Heart left ventricle (tissue), 16 donors: ENCODE measurements at regions not wholly inside any gene's neighbourhood (a gene's known extent, or its start where the extent isn't known, plus 50 kb on each side); places are given as distances from the start of the nearest gene placed in this dataset.

Experiments
- ATAC-seq, 4 donors: fragments of 200-7000 bp; cut with Tn5 transposase; one replicate each; pipeline ENCODE4 v1.9.1; 2020 to 2022; ENCODE audit warnings: moderate library complexity in 4 of 4, mild to moderate bottlenecking in 3 of 4, moderate number of reproducible peaks in 1 of 4
- DNase-seq, 5 donors: peaks; one replicate each; pipeline ENCODE4 v3.0.0-alpha.2; 2020
- H3K27ac ChIP-seq, 12 donors: fragments of 200-600 bp; sonication (generic) in 4 of 12; one replicate each; pipeline versions ENCODE4 v1.5.0 to v1.8.0; 2016 to 2022; ENCODE audit warnings: mild to moderate bottlenecking in 2 of 12
- H3K27me3 ChIP-seq, 9 donors: fragments of 200-600 bp; sonication (generic) in 2 of 9; one replicate each; pipeline versions ENCODE4 v1.5.1 to v1.8.0; 2016 to 2022; ENCODE audit warnings: mild to moderate bottlenecking in 3 of 9
- H3K36me3 ChIP-seq, 9 donors: fragments of 200-600 bp; sonication (generic) in 2 of 9; one replicate each; pipeline versions ENCODE4 v1.5.0 to v1.8.0; 2018 to 2022; ENCODE audit warnings: mild to moderate bottlenecking in 2 of 9
- H3K4me1 ChIP-seq, 12 donors: fragments of 200-600 bp; sonication (generic) in 4 of 12; one replicate each; pipeline versions ENCODE4 v1.5.0 to v1.8.0; 2016 to 2022; ENCODE audit warnings: mild to moderate bottlenecking in 3 of 12
- H3K4me3 ChIP-seq, 12 donors: fragments of 200-600 bp; sonication (generic) in 4 of 12; one replicate each; pipeline versions ENCODE4 v1.5.0 to v1.8.0; 2017 to 2022; ENCODE audit warnings: mild to moderate bottlenecking in 9 of 12, moderate library complexity in 4 of 12
- H3K9me3 ChIP-seq, 12 donors: fragments of 200-600 bp; sonication (generic) in 4 of 12; one replicate each; pipeline versions ENCODE4 v1.5.0 to v1.8.0; 2016 to 2022; ENCODE audit warnings: mild to moderate bottlenecking in 1 of 12
- POLR2A ChIP-seq, 2 donors: fragments of 450-650 bp; IDR thresholded peaks; one replicate each; pipeline ENCODE4 v1.6.1; 2017; ENCODE audit warnings: antibody characterized with exemption in 2 of 2, mild to moderate bottlenecking in 2 of 2, moderate library complexity in 2 of 2
- WGBS, 4 donors: extraction: QIAGEN DNeasy Blood & Tissue Kit in 2 of 4; methylation state at CpG; one replicate each; pipeline versions ENCODE4 v1.1.5 to v1.1.7; 2013 to 2018; 5-methylcytosine and 5-hydroxymethylcytosine counted together
- intact Hi-C, 10 donors: fragments of 100-400 bp; cut with DNase I; formaldehyde crosslinking; loops; one replicate each; pipeline versions ENCODE4 v1.11.1 to v1.14.2; 2022
- TF ChIP-seq, protein P1 (sequence below), 12 donors: fragments of 200-600 bp; sonication (generic) in 4 of 12; IDR thresholded peaks; one replicate each; pipeline versions ENCODE4 v1.5.0 to v1.8.0; 2018 to 2022; ENCODE audit warnings: antibody characterized with exemption in 12 of 12, mild to moderate bottlenecking in 5 of 12
- donor health status: ischemic (EF 13 %, LVEDD 7.1; RV severe dilation, severe dysfunction).
- donor health status: healthy with polysubstance abuse.
- donor health status: DM: no; HTN: yes; CAD: no.
- donor health status: DM: no; HTN: no; CAD: no.
- donor health status: ischemic (EF 25% LVEDD 6.9; RV normal size, moderate dysfunction).
- donor health status: ischemic (EF 25% LVEDD 5.7; RV mildly dilated, moderate dysfunction).
- donor health status: healthy.
- donor health status: DM: yes; HTN: yes; CAD: no.
- donor health status: ischemic (EF 35%, LVEDD 5.7; RV mildly dilated, moderate dysfunction).
- donor health status: nonischemic (EF 11% LVEDD 7.7; RV severe dilation, severe dysfunction).
- donor health status: DM: yes; HTN: yes; CAD: no.
- donor health status: PGD.
- donor health status: ischemic (EF 29% LVEDD 5.4; RV normal size, mild dysfunction).
- donor health status: nonischemic (EF 23%, LVEDD 6.1; RV moderate dilation, normal function).

DNA sequence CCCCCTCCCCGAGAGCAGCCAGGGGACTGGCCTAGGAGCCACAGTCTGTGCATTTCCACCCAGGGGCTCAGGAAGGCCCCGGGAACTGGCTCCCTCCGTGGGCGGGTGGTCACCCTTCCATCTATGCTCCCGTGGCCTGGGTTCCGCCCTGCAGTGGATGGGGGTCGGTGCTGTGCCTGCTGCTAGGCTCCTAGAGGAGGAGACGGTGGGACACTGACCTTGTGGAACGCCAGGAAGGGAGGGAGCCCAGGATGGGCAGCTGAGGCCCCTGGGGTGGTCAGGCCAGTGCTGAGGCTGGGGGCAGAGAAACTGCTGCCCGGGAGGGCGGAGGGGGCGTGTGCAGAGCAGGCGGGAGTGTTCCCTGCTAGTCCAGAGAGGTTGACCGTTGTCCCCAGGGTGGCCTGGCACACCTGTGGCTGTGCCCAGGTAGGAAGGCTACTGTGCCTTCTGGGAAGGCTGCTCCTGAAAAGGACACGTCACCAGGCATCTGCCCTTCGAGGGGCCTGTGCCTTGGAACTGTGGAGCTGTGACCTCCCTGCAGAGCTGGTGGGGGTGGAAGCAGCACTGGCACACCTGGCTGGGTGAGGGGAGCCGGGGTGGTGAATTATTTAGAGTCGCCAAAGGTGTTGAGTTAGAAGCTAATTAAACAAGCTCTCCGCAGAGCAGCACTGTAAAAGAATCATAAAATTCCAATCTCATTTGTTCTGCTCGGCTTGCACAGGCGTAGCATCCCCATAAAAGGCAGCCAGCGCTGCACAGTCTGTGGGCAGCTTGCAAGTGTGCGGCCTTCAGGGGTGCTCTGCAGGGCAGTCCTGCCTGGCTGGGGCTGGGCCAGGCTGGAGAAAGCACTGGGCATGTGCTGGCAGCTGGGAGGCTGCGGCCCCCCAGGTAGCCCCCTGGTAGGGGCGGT lies 145.1 kb downstream of the KIF26A start:
- H3K27ac ChIP-seq: peak overlapping the region in 1 of 12 donors; percentile 41
- intact Hi-C loops: no loop called here
- TF ChIP-seq, protein P1, sequence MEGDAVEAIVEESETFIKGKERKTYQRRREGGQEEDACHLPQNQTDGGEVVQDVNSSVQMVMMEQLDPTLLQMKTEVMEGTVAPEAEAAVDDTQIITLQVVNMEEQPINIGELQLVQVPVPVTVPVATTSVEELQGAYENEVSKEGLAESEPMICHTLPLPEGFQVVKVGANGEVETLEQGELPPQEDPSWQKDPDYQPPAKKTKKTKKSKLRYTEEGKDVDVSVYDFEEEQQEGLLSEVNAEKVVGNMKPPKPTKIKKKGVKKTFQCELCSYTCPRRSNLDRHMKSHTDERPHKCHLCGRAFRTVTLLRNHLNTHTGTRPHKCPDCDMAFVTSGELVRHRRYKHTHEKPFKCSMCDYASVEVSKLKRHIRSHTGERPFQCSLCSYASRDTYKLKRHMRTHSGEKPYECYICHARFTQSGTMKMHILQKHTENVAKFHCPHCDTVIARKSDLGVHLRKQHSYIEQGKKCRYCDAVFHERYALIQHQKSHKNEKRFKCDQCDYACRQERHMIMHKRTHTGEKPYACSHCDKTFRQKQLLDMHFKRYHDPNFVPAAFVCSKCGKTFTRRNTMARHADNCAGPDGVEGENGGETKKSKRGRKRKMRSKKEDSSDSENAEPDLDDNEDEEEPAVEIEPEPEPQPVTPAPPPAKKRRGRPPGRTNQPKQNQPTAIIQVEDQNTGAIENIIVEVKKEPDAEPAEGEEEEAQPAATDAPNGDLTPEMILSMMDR (IDR thresholded peaks at IDR 0.05): no peak
- no peak for TF ChIP-seq POLR2A (IDR thresholded peaks at IDR 0.05)
- ATAC-seq: no peak
- H3K4me3 ChIP-seq: no peak overlapping the region
- no peaks in the 10 kb centered on the region for H3K9me3 ChIP-seq
- no peaks in the 10 kb centered on the region for H3K36me3 ChIP-seq
- no peaks in the 10 kb centered on the region for H3K4me1 ChIP-seq
- H3K27me3 ChIP-seq: no peaks in the 10 kb centered on the region
- DNase-seq: peak in 3 of 5 donors; percentile 11 to 40 (median 15)
- 76 to 88% (median 84%) methylated on average over 20 to 25 of the region's 25 CpGs for WGBS, 4 donors

DNA sequence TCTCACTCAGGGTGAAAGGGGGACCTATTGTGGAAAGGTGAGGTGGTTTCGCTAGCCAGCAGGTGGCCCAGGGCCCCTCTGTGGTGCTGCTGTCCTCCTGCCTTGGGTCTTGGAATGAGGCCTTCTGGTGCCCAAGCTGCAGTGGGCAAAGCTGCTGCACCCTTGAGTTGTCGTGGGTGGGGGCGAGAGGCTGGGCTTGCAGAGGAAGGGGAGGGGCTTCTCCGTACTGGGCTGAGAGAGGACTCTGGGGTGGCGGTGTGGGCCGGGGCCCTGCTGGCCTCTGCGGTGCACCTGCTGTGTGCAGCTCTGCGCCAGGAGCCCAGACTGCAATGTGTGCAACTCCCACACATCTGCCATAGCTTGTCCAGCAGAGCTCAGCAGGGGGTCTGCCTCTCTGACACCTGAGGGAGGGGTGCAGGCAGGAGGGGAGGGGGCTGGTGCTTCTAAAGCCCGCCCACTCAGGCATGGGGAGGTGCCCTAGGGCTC lies 145.8 kb downstream of the KIF26A start:
- intact Hi-C loops: no loop called here
- WGBS, 4 donors: 76 to 93% (median 79%) methylated on average over 2 to 9 of the region's 9 CpGs

DNA sequence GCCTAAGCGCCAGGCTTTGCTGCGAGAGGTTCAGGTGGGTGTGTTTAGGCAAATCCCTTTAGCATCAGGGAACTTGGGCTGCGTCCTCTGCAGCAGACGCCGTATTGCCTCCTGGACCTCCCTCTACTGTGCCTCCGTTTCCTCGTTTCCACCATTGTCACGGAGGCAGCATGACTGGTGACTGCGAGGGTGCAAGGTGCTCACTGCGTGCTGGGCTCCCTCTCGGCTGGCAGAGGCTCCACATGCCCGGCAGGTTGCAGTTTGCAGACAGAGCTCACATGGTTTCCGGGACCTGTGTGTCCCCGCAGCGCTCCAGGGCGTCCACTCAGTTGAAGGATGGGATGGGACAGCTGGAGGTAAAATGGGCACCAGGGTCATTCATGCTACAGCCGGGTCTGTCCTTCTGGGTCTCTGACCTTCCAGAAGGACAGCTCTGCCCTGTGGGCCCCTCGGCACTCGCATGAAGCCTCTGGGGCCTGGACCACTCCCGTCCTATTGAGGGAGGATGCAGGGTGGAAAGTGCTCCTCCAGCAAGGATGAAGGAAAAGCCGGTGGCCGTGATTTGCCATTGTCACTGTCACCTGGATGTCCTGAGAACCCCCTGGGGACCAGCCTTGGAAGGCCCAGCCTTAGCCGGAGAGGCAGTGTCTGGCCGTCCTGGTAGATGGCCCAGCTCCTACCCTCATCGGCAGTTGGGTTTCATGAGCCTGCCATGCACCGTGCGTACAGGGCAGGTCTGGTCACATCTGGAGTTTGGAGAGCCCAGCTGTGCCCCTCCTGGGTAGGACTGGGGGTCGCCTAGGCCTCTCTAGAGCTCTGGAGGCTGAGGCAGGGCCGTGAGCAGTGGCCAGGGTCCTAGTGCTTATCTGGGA lies 146.5 kb downstream of the KIF26A start:
- intact Hi-C loops: no loop called here
- Histone ChIP-seq H3K4me1 (no peaks in the 10 kb centered on the region), H3K27me3 (no peaks in the 10 kb centered on the region), H3K9me3 (no peaks in the 10 kb centered on the region), H3K4me3 (no peak overlapping the region), H3K36me3 (no peaks in the 10 kb centered on the region), H3K27ac (no peak overlapping the region)
- ATAC-seq (no peak), DNase-seq (peak in 3 of 5 donors; percentile 7 to 51 (median 18))
- 65 to 91% (median 77%) methylated on average over 22 to 29 of the region's 29 CpGs for WGBS, 4 donors
- TF ChIP-seq POLR2A (IDR thresholded peaks at IDR 0.05): no peak
- TF ChIP-seq, protein P1 (IDR thresholded peaks at IDR 0.05): no peak

More for the DNA sequence above, 145.8 kb downstream of the KIF26A start:
- Histone ChIP-seq H3K27me3 (no peaks in the 10 kb centered on the region), H3K4me3 (no peak overlapping the region), H3K4me1 (no peaks in the 10 kb centered on the region), H3K27ac (no peak overlapping the region), H3K9me3 (no peaks in the 10 kb centered on the region), H3K36me3 (no peaks in the 10 kb centered on the region)
- DNase-seq (peak in 2 of 5 donors; percentile 14), ATAC-seq (no peak)
- TF ChIP-seq POLR2A (IDR thresholded peaks at IDR 0.05): no peak
- TF ChIP-seq, protein P1 (IDR thresholded peaks at IDR 0.05): no peak

DNA sequence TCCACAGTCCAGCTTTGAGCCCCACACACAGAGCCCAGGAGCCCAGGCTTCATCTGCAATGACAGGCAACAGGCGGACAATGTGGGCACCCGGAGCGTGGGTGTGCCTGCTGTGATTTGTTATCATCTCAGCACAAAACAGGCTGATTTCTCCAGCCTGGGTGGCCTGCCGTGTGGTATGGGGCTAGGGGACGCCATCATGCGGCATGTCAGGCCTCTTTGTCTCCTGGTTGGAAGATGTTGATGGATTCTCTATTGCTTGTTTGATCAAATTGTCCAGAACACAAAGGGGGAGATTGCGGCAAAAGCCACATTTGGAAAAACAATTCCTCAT lies 147.1 kb downstream of the KIF26A start:
- H3K27ac ChIP-seq: no peak overlapping the region
- no peaks in the 10 kb centered on the region for H3K36me3 ChIP-seq
- DNase-seq (peak in 2 of 5 donors; percentile 18 to 47), ATAC-seq (no peak)
- H3K4me1 ChIP-seq: no peaks in the 10 kb centered on the region
- TF ChIP-seq POLR2A (IDR thresholded peaks at IDR 0.05): no peak
- TF ChIP-seq, protein P1 (IDR thresholded peaks at IDR 0.05): no peak
- no peaks in the 10 kb centered on the region for H3K27me3 ChIP-seq
- no peaks in the 10 kb centered on the region for H3K9me3 ChIP-seq
- H3K4me3 ChIP-seq: no peak overlapping the region
- WGBS, 4 donors: 44 to 79% (median 61%) methylated on average over 5 to 7 of the region's 7 CpGs
- intact Hi-C loops: no loop called here
